ENCODE measurements at regions not wholly inside any gene's neighbourhood (a gene's known extent, or its start where the extent isn't known, plus 50 kb on each side); places are given as distances from the start of the nearest gene placed in this dataset.
"Not testable (repeated sequence)": the region's sequence is repeated elsewhere in the genome, so short reads cannot be mapped to it uniquely, and the experiment has no call there.

DNA sequence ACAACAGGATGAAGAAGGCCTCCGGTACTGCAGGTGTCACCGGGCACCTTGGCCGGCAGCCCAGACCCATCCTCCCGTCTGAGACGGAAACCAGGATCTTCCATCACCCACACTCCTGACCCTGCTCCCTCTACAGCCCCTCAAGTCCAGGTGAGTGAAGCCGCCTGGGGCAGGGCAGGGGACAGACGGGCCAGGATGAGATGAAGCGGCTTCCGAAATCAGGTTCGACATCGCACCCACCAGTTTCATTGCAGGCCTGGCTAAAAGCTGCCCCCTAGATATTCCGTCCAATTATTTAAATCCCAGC is 639.1 kb downstream of the TBC1D22A start:
- no peak for DNase-seq (ENCODE audit: low read depth in 2 of 2)

DNA sequence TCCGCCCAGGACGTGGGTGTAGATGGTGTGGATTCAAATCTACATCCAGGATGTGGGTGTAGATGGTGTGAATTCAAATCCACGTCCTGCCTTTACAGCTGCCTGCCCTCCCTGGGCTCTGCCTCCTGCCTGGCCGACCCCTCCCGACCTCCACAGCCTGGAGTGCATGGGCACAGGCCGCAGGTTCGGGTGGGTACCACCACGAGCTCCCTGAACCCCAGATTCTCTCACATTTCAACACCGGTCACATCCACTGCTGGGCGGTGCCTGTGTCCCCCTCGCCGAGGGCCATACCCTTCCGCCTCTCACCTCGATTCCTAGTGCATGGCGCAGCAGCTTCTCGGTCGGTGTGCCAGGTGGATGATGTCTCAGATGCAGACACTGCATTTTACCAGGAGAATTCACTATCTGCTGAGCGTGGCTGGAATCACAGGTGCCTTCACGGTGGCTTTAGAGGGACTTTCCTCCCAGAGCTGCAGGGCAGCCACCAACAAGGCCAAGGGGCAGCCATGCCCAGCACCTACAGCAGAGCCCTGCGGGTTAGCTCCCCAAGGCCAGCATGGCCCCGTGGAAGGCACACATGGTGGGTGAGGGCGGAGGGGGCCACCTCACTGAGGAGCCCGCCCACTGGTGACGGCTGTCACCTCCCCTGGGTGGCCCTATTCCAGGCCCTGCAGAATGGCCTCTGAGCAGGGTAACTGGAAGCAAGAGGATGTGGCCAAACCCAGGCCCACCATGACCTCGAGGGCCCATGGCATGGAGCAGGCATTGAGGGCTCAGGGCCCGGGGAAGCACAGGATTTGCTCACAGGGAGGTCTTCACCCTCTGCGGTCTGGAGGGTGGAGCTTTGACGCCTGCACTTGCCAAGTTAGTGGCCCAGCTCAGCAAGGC is 638.5 kb downstream of the TBC1D22A start:
- no peak for DNase-seq (ENCODE audit: low read depth in 2 of 2)

DNA sequence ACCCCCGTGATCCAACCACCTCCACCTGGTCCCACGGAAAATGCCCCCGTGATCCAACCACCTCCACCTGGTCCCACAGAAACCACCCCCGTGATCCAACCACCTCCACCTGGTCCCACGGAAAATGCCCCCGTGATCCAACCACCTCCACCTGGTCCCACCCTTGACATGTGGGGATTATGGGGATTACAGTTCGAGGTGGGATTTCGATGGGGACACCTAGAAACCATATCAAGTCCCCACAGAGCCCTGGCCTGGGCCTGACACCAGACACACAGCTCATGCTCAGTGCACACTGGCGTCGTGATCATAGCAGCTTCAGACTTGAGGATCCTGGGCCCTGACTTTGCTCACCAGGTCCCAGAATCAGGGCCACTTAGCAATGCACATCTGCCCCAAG is 637.7 kb downstream of the TBC1D22A start:
- not testable (repeated sequence) for DNase-seq (ENCODE audit: low read depth in 2 of 2)

DNA sequence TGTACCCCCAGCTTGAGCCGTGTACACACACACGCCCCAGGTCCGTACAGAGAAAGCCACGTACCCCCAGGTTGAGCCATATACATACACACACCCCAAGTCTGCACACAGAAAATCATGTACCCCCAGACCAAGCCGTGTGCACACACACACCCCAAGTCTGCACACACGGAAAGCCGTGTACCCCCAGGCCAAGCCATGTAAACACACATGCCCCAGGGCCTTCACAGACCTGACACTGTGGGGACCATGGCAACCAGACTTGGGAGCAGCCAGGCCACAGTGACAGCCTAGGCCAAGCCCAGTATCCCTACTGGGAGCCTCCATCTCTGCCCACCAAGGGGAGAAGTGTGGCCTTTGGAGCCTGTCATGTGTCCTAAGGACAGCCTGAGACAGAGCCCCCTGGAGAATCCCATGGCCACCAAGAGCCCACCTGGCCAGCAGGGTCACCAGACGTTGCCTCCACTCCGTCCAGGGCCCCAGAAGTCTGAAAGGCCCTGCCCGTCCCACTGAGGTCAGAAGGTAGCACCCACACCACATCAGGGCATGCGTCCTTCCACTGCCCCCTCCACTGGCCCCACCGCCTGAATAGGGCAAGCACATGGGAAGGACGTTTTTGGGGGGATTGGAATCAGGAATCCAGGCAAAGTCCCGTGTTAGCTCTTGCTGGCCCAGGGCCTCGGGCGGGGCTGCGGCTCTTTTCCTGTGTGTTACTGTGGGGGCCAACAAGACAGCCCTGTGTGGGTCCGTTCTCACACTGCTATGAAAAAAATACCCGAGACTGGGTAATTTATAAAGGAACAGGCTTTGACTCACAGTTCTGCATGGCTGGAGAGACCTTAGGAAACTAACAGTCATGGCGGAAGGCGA is 636.7 kb downstream of the TBC1D22A start:
- no peak for DNase-seq (ENCODE audit: low read depth in 2 of 2)

DNA sequence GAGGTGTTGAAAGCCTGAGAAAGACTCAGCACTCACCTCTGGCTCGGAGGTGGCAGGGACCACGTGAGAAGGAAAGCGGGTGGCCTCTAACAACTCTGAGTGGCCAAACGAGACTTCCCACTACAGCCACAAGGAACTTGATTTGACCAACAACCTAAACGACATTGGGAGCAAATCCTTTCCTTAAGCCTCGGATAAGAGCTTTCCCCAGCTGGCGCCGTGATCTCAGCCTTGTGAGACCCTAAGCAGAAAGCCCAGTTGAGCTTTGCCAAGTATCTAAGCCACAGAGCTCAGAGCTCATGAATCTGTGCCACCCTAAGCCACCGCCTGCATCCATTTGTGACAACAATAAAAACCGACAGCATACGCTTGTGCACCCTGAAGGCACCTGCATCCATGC is 636.0 kb downstream of the TBC1D22A start:
- DNase-seq (ENCODE audit: low read depth in 2 of 2), result no peak

DNA sequence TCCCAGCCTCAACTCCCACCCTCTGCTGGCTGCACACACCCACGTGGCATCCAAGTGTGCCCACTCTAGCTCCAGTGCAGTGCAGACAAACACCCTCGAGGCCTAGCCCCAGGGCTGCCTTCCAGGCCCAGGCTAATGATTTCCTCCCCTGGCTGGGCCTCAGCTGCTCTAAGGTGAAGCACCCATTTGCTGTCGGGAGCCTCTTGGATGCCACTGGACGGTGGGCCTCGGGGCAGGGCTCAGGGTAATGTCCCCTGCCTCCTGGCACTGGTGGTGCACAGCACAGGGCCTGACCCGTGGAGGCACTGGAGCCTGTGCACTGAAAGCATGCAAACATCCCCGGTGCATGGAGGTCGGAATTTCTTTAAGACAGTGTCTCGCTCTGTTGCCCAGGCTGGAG is 635.2 kb downstream of the TBC1D22A start:
- DNase-seq (ENCODE audit: low read depth in 2 of 2), result no peak

DNA sequence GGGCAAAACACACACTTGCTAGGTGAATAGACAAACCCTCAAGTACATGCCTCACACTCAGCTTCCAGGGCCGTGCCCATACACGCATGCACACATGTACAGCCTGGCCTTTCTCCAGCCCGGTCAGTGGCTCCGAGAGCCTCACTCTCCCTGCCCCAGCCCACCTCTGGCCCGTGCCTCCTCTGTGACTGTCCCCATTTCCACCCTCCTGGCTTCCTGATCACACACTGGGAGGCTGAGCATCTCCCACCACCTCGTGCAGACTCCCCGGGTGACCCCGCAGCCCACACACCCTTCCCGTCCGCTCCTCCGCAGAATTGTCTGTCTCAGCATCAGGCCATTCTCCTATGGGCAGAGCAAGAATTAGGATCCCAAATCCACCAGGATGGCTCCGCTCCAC is 634.1 kb downstream of the TBC1D22A start:
- DNase-seq (ENCODE audit: low read depth in 2 of 2), result no peak

DNA sequence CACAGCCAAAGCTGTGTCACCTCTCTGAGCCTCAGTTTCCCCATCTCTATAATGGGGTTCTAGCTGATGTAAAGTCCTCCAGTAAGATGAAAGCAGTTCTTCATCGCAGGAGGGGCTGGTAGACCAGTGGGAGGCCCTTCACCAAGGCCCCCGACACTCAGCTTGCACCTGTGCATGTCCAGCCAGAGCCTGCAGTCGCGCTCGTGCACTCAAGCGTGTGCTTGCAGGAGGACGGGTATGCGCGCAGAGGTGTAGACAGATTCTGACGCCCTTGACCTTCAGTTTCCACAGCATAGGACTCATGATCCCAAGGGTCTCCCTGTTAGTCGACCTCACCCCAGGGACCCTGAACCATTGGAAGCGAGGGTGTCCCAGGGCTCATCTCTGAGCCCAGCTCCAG is 633.7 kb downstream of the TBC1D22A start:
- DNase-seq (ENCODE audit: low read depth in 2 of 2), result no peak

DNA sequence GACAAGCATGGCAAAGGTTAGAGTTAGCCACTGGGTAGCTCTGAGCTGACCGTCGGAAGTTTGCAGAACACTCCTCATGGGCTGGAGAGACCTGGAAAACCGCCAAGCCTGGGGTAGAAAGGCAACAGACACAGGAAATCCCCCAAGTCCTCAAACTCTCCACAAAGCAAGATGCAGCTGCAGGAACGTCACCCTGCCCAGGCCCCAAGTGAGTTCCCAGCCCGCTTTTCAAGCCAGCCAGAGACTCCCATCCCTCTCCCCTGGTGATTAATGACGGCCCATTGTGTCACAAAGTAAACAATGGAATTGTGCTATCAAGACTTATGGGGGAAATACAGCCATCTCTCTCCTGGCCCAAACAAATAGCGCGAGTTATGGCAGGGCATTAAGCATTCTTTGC is 633.0 kb downstream of the TBC1D22A start:
- DNase-seq (ENCODE audit: low read depth in 2 of 2), result no peak

DNA sequence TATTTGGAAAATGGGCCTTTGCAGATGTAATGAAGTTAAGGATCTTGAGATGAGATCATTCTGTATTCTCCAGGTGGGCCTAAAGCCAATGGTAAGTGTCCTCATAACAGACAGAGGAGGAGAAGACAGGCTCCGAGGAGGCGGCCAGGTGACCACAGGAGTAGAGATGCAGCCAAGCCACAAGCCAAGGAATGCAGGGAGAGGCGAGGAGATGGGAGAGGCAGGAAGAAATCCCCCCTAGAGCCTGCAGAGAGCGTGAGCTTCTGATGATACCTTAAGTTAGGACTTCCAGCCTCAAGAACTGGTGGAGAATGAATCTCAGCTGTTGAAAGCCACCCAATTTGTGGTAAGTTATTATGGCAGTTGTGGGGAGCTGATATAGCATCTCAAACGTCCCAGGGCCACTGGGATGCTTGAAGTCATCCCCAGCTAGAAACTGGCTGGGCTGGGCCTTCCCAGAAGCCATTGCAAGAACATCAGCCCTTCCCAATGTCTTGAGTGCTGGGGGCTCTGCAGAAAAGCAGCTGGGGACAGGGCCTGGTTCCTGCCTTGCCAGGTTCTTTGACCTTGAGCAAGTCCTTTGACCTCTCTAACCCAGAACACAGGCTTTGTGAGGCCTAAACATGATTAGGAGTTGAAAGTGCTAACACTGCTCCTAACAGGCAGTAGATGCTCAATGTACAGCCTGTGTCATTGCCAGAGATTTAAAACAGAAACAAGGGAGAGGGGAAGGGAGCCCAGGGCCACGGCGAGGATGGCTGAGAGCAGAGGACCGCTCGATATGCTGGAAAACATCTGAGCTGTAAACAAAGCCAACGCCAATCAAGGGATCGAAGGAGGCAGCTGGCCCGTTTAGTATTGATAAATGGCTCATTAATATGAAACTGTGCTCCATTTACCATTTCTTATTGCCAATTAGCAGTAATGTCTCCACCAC is 632.3 kb downstream of the TBC1D22A start:
- no peak for DNase-seq (ENCODE audit: low read depth in 2 of 2)

DNA sequence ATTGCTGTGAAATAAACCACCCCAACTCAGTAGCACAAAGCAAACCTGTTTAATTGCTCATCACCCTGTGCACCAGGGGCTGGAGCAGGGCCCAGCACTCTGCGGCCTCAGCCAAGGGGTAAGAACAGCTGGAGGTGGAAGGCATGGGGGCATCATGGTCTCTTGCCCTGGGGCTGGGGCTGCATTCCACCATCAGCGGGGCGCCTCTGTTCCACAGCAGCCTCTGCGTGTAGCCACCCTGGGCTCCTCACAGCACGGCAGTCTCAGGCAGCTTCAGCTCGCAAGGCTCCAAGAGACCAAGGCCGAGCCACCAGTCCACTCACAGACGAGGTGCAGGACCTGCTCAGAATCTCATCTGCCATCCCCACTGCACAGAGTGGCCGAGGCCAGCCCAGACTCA is 630.7 kb downstream of the TBC1D22A start:
- no peak for DNase-seq (ENCODE audit: low read depth in 2 of 2)

DNA sequence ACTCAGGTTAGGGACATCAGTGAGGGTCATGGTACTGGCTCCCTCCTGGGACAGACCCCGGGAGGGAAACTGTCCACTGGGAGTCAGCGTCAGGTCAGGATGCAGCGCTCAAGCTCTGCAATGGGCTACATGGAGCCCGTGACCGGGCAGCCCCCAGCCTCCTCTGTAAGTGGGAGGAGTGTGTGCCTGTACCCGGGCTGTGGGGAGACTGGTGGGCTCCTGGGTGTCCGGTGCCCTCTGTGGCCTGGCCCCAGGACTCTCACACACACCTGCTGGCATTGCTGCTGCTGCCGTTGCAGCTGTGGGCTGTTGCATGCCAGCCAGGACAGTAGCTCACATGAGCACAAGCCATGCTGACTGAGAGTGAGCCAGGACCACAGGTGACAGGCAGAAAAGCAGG is 630.3 kb downstream of the TBC1D22A start:
- no peak for DNase-seq (ENCODE audit: low read depth in 2 of 2)

DNA sequence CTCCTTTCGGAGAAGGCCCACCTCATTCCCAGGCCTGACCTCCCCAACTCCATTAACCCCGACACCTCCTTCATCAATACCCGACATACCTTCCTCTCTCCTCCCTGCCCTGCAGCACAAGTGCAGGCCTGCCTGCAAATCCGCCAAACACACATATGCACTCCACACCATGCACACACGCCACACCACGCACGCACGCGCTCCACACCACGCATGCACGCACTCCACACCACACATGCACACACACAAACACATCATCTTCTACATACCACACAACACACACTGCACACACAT is 629.6 kb downstream of the TBC1D22A start:
- no peak for DNase-seq (ENCODE audit: low read depth in 2 of 2)

DNA sequence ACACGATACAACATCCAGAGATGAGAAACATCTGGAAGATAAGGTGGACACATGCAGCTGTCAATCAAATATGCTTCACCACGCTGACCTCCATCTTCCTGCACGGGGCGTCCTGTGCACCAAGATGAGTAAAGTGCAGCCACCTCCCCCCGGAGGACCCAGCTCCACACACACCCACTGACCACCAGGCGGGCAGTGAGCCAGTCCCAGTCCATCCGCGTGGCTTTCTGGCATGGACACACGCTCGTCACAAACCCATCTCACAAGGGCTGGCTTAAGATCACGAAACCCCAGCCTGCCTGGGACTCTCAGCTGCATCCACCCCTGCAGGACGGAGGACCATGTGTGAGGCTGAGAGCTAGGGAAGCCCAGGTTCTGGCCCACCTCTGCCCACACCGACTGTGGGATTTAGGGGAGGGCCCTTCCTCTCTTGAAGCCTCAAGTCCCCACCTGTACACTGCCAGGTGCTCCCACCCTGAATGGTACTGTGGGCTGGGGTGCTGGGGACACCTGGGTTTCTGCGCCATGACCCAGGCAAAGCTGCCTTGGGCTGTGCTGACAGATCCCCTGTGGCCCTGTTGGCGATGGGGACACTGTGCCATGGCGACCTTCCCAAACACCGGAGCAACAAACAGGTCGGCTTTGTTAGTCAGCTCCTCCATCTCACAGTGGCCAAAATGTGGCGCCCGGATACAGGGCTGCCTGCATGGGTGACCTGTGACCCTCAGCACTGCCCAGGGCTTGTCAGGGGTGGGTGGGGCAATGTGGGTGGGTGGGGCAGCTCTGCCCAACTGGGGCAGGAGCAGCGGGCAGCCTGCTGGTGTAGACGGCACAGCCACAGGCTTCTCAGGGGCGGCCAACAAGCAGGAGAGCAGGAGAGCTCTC is 629.0 kb downstream of the TBC1D22A start:
- DNase-seq (ENCODE audit: low read depth in 2 of 2), result no peak

DNA sequence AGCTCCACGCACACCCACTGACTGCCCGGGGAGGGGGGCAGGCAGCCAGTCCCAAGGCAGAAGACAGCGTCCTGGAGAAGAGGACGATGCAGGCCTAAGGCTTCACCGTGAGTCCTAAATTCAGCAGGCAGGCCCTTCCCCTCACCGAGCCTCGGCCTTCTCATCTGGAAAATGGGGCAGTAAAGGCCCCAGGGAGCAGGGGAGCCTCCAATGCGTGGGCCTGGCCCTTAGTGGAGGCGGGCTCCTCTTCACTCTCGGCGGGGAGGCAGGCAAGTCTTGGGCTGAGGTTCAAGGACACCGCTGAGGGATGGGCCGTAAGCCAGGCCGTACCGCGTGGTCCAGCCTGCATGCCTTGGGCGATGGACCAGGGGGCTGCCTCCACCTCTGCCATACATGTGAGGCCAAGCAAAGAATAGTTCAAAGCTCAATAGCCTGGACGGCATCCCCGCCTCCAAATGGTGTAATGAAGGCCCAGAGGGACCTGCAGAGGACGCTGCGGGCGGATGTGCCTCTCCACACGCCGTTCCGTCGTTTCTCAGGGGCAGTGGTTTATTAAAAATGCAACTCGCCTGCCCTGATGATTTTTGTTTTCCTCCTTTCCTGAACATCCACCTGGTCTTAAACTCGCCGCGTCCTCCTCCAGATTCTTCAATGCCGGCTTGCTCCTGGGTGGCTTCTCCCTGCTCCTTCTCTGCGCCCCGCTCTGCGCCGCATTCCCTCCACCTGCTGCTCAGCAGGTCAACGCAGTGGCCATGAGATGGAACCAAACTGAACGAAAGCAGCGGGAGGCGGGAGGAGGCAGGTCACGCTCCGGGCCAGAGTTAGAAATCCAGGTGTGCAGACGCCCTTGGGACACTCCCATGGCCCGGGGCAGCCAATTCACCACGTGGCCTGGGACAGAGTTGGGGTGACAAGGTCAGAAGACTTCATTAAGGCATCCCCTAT is 627.8 kb downstream of the TBC1D22A start:
- DNase-seq (ENCODE audit: low read depth in 2 of 2), result no peak

DNA sequence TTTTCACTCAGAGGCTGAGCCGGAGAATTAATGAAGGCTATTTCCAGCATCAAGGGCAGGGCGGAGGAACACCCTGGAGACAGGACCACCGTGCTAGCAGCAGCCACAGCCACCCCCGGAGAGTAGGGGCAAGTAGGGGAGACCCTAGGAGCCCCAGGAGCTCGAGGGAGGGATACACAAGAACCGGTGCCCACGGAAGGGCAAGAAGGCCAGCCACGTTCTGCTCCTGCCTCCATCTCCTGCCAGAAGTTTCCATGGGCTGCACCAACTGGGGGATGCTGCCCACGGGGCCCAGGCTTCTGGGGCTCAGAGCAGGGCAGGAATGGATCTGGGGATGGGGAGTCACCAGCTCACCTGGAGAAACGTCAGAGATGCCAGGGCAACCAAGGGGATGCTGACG is 626.8 kb downstream of the TBC1D22A start:
- DNase-seq (ENCODE audit: low read depth in 2 of 2), result no peak

DNA sequence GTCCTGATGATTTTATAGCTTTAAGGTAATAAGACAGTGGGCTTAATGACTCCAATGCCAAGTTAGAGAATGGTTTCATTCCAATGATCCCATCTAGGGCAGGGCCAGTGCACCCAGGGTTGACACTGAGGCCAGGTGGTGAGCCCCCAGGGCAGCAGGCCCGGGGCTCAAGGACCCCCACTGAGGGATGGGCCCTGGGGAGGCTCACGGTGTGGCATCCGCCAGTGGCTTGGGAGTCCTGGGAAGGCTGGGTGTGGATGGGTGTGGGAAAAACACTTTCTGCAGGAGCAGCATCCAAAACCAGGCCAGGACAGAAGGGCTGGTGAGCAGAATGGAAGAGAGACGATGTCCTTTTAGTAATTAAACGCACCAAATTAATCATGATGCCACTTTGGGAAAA is 626.3 kb downstream of the TBC1D22A start:
- DNase-seq (ENCODE audit: low read depth in 2 of 2), result no peak

DNA sequence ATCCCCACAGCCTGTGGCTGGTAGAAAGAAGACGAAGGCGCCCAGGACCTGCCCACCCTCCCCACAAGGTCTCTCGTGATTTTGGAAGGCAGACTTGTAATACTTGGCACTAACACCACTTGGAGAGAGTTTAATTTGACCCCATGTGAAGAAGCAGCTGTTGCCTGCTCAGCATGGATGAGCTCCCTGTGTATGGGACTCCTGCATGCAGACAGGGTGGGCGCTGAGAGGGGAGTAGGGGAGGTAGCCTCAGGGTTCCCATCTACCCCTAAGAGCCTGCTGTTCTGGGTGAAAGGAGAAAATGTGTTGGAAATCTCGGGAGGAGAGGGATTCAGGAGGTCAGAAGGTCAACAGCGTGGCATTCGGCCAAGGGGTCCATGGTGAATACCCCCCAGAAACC is 625.9 kb downstream of the TBC1D22A start:
- no peak for DNase-seq (ENCODE audit: low read depth in 2 of 2)

DNA sequence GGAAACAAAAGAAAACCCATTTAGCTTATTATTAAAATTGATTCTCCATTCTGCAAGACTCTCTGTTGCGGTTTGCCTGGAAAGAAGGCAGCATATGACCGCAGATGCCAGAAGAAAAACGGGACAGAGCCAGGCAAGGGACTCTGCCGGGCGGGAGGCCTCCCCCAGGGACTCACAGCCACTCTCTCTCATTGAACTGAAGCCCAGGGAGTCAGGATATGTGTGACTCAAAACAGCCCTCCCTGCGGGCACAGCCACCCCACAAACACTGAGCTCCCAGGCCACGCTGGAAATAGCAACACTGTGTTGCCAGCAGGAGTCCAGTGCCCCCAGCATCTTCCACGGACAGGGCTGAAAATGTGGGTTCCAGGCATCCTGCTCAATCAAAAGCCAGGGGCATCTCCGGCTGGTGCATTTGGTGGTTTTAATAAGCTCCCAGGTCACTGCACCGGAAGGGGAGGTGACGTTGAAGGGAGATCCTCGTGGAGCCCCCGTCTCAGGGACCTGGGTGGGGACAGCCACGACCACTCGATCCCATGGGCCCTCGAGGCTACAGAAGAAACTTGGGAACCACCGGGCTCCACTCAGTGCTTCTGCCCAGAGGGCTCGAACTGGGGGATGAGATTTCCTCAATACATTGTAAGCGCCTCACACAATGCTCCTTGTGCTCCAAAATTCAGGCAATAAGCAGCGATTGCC is 624.5 kb downstream of the TBC1D22A start:
- DNase-seq (ENCODE audit: low read depth in 2 of 2), result no peak
